Activated effector memory CD4-positive, alpha-beta T cell treated with anti-CD3 and anti-CD28 coated beads, Interleukin-2, amount 50 U/mL, for 16 hours (primary cell): ENCODE measurements at regions not wholly inside any gene's neighbourhood (a gene's known extent, or its start where the extent isn't known, plus 50 kb on each side); places are given as distances from the start of the nearest gene placed in this dataset.

Experiments
- DNase-seq: peaks from one replicate; pipeline ENCODE4 v3.0.0-alpha.2; 2020

GRCh38 chr7:68420342-68421192 is 1177.7 kb upstream of the AUTS2 start:
- no peak for DNase-seq

- no peak for DNase-seq
These were observed 1176.6 kb upstream of the AUTS2 start for GRCh38 chr7:68421712-68422111.

- DNase-seq, result no peak
These were observed 1176.0 kb upstream of the AUTS2 start for GRCh38 chr7:68422281-68422680.

GRCh38 chr7:68423356-68423755 is 1174.9 kb upstream of the AUTS2 start:
- DNase-seq, result no peak

GRCh38 chr7:68424658-68425297 is 1173.5 kb upstream of the AUTS2 start:
- no peak for DNase-seq

- no peak for DNase-seq
These were observed 1172.9 kb upstream of the AUTS2 start for GRCh38 chr7:68425377-68425776.

GRCh38 chr7:68429411-68430117 is 1168.7 kb upstream of the AUTS2 start:
- no peak for DNase-seq

GRCh38 chr7:68432585-68432984 is 1165.7 kb upstream of the AUTS2 start:
- no peak for DNase-seq

- DNase-seq, result no peak
These were observed 1164.7 kb upstream of the AUTS2 start for GRCh38 chr7:68433462-68434070.

- no peak for DNase-seq
These were observed 1163.4 kb upstream of the AUTS2 start for GRCh38 chr7:68434857-68435256.

- no peak for DNase-seq
These were observed 1160.3 kb upstream of the AUTS2 start for GRCh38 chr7:68438016-68438415.

GRCh38 chr7:68438811-68439210 is 1159.5 kb upstream of the AUTS2 start:
- DNase-seq, result no peak

- no peak for DNase-seq
These were observed 1158.4 kb upstream of the AUTS2 start for GRCh38 chr7:68439897-68440296.

GRCh38 chr7:68440866-68441265 is 1157.4 kb upstream of the AUTS2 start:
- no peak for DNase-seq

GRCh38 chr7:68441645-68442044 is 1156.6 kb upstream of the AUTS2 start:
- DNase-seq, result no peak

- no peak for DNase-seq
These were observed 1155.2 kb upstream of the AUTS2 start for GRCh38 chr7:68442931-68443631.

GRCh38 chr7:68444042-68444441 is 1154.2 kb upstream of the AUTS2 start:
- DNase-seq, result no peak

GRCh38 chr7:68444956-68445355 is 1153.3 kb upstream of the AUTS2 start:
- DNase-seq, result no peak

- DNase-seq, result no peak
These were observed 1152.1 kb upstream of the AUTS2 start for GRCh38 chr7:68446183-68446582.

- no peak for DNase-seq
These were observed 1149.2 kb upstream of the AUTS2 start for GRCh38 chr7:68449099-68449498.

- DNase-seq, result no peak
These were observed 1148.5 kb upstream of the AUTS2 start for GRCh38 chr7:68449816-68450215.

- no peak for DNase-seq
These were observed 1143.3 kb upstream of the AUTS2 start for GRCh38 chr7:68454931-68455330.

GRCh38 chr7:68456469-68456868 is 1141.8 kb upstream of the AUTS2 start:
- DNase-seq, result no peak
